ENCODE measurements at regions not wholly inside any gene's neighbourhood (a gene's known extent, or its start where the extent isn't known, plus 50 kb on each side); places are given as distances from the start of the nearest gene placed in this dataset.

GRCh38 chr7:106565428-106565827 is 95.5 kb downstream of the CCDC71L start:
- TF ChIP-seq SNAI2 (CRISPR knock-in tag; IDR thresholded peaks at IDR 0.05) (no peak), CSDC2 (CRISPR knock-in tag; IDR thresholded peaks at IDR 0.05) (no peak), GLIS3 (CRISPR knock-in tag; IDR thresholded peaks at IDR 0.05) (no peak), ZFP30 (CRISPR knock-in tag; IDR thresholded peaks at IDR 0.05) (no peak), RARB (CRISPR knock-in tag; IDR thresholded peaks at IDR 0.05) (no peak), OSR1 (CRISPR knock-in tag; IDR thresholded peaks at IDR 0.05) (no peak)

Measured in SK-N-SH treated with all-trans-retinoic acid at 6 μM for 48 hours (cell line).